Stimulated activated CD4-positive, alpha-beta T cell treated with anti-CD3 and anti-CD28 coated beads, Interleukin-12 subunit alpha, Interleukin-12 subunit beta, amount 100 ng/mL, for 4 hours (primary cell): ENCODE measurements at regions not wholly inside any gene's neighbourhood (a gene's known extent, or its start where the extent isn't known, plus 50 kb on each side); places are given as distances from the start of the nearest gene placed in this dataset.
"Not testable (repeated sequence)": the region's sequence is repeated elsewhere in the genome, so short reads cannot be mapped to it uniquely, and the experiment has no call there.

Source experiments
- DNase-seq: peaks from one replicate; pipeline ENCODE4 v3.0.0-alpha.2; 2020

GRCh38 chr1:192477630-192478029 is 97.9 kb upstream of the RGS1 start:
- no peak for DNase-seq

- DNase-seq: no peak
Observed at GRCh38 chr1:192485692-192486436, 89.7 kb upstream of the RGS1 start.

GRCh38 chr1:192488058-192488457 is 87.5 kb upstream of the RGS1 start:
- DNase-seq: no peak

GRCh38 chr1:192489047-192489446 is 86.5 kb upstream of the RGS1 start:
- DNase-seq: no peak

- DNase-seq: no peak
Observed at GRCh38 chr1:192489748-192490147, 85.8 kb upstream of the RGS1 start.

- DNase-seq: no peak
Observed at GRCh38 chr1:192491804-192492554, 83.6 kb upstream of the RGS1 start.

GRCh38 chr1:192493584-192493983 is 82.0 kb upstream of the RGS1 start:
- DNase-seq: no peak

- no peak for DNase-seq
Observed at GRCh38 chr1:192496369-192497056, 79.1 kb upstream of the RGS1 start.

- DNase-seq: no peak
Observed at GRCh38 chr1:192497214-192497794, 78.3 kb upstream of the RGS1 start.

GRCh38 chr1:192498092-192498491 is 77.5 kb upstream of the RGS1 start:
- DNase-seq: not testable (repeated sequence)

- not testable (repeated sequence) for DNase-seq
Observed at GRCh38 chr1:192499061-192499581, 76.5 kb upstream of the RGS1 start.

GRCh38 chr1:192500541-192500940 is 75.0 kb upstream of the RGS1 start:
- DNase-seq: not testable (repeated sequence)

GRCh38 chr1:192506741-192507155 is 68.8 kb upstream of the RGS1 start:
- DNase-seq: no peak

GRCh38 chr1:192512426-192513162 is 63.0 kb upstream of the RGS1 start:
- DNase-seq: no peak

GRCh38 chr1:192513196-192513595 is 62.4 kb upstream of the RGS1 start:
- DNase-seq: no peak

GRCh38 chr1:192513697-192514096 is 61.9 kb upstream of the RGS1 start:
- DNase-seq: no peak

- no peak for DNase-seq
Observed at GRCh38 chr1:192516776-192517297, 58.7 kb upstream of the RGS1 start.

GRCh38 chr1:192517716-192518355 is 57.7 kb upstream of the RGS1 start:
- not testable (repeated sequence) for DNase-seq

- DNase-seq: no peak
Observed at GRCh38 chr1:192518700-192519099, 56.9 kb upstream of the RGS1 start.

GRCh38 chr1:192521734-192522133 is 53.8 kb upstream of the RGS1 start:
- DNase-seq: no peak

GRCh38 chr1:192522673-192523072 is 52.9 kb upstream of the RGS1 start:
- DNase-seq: no peak

GRCh38 chr1:192524223-192524622 is 51.4 kb upstream of the RGS1 start:
- DNase-seq: no peak
